SKM-1 treated with dmso at 0.1 percent for 144 hours (cell line): ENCODE measurements at regions not wholly inside any gene's neighbourhood (a gene's known extent, or its start where the extent isn't known, plus 50 kb on each side); places are given as distances from the start of the nearest gene placed in this dataset.
"Not testable (repeated sequence)": the region's sequence is repeated elsewhere in the genome, so short reads cannot be mapped to it uniquely, and the experiment has no call there.

Source experiments
- DNase-seq: peaks from one replicate; lab custom pipeline; 2025; ENCODE audit not compliant: unreplicated experiment; lab: John Stamatoyannopoulos, UW

DNA sequence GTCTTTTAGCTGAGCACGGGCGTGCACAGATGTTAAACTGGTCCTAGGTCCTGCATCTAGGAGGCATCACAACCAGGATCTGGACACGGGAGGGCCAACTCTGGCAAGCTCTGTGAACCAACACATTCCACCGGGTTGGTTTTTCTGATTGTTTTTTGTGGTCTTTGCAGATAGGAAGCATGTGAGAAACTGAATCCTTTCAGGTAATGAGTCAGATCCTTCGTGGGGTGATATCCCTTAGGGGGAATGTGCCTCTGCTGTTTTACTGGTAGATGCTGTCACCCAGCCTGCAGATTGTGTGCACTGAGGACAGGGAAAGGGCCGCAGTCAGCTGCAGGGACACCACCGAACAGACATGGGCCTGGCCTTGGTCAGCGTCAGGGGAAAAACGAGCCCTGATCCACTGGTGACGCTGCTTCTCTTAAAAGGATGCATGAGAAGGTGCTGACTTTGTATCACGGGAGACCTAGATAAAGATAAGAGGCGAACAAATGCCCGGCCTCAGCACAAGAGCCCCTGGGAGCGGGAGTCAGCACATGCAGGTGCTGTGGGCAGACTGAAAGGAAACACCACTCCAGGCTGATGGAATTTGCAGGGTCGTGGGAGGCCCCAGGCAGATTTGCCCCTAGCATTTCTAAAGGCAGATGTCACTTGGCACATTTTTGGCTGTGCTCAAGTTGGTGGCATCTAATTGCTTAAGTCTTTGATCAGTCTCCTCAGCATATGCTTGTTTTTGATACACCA is 51.1 kb downstream of the DOP1B start:
- no peak for DNase-seq

DNA sequence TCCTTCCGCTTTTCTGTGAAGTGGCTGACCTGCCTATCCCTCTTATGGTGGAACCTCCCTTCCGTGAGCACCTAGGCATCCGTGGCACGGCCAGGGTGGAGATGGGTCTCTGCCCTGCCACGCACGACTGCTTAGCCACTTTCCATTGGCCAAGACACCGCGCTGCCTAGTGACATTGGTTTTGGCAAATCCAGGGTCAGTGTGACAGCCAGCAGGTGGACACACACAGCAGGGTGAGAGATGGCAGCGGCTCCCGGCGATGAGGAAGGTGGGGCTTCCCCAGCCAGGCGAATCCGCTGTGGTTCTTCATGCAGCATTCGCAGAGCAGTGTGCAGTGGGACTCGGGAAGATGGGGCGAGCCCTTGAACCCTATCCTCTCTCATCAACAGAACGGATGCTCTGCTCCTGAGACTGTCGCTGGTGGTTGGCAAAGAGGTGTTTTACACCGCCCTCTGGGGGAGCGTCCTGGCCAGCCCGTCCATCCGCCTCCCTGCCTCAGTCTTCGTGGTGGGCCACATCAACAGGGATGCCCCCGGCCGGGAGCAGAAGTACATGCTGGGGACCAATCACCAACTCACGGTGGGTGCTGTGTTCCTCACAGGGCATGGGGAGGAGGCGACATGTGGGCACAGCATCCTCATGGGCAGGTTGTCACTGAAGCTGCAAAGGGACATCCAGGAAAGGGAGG is 51.8 kb downstream of the DOP1B start:
- DNase-seq, result no peak

DNA sequence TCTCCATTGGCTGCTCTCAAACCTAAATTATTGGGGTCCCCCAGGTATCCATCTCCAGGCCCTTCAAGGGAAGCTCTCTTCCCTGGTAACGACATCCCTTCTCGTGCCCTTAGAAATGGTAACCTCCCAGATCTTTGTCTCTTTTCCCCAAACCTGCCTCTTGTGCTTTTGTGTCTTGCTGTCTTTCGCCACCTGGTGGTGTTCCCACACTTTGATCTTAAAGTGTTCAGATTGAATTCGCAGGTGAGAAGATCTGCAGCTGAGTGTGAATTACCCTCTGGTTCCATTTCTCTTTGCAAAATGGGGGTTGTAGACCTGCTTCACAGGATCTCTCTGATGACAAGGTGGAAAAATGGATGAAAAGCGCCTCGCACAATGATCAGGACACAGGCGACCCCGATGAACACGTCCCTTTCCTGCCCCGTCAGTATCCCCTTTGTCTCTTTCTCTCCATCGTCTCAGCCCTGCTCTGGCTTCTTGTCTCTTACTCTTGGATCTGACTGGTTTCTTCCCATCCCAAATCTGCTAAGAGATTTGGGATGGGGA is 53.1 kb downstream of the DOP1B start:
- peak; percentile 24 for DNase-seq

DNA sequence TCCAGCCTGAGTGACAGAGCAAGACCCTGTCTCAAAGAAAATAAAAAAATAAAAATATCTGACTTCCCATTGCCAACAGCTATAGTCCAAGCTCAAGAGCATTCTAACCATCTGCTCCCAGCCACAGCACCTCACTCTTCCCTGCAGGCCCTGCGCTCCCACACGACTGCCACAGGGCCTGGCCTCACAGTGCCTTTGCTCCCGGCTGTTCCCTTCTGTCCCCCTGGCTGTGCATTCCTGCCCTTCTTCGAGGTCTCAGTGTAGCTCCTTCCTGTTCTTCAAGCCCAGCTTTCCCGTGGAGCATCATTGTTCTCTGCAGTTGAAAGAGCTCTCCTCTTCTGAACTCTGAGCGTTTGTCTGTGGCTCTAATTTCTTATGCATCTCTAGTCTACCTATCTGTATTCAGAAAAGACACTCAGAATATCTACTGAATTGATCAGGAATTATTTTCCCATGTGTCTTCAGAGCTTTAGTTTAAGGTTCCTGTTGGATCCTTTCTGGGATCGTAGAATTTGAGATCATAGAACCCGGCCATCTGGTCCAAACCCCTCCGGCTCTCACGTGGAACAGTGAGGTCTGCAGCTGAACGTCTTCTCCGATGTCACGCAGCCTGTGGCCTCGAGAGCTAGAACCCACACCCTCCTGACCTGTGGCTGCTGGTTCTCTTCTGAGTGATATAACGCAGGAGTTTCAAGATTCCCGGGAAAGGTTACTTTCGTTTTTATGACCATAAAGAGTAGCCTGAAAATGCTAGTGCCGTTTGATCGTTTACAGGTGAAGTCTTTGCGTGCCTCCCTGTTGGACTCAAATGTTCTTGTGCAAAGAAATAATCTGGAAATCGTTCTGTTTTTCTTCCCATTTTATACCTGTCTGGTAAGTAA is 54.4 kb downstream of the DOP1B start:
- DNase-seq, result no peak

DNA sequence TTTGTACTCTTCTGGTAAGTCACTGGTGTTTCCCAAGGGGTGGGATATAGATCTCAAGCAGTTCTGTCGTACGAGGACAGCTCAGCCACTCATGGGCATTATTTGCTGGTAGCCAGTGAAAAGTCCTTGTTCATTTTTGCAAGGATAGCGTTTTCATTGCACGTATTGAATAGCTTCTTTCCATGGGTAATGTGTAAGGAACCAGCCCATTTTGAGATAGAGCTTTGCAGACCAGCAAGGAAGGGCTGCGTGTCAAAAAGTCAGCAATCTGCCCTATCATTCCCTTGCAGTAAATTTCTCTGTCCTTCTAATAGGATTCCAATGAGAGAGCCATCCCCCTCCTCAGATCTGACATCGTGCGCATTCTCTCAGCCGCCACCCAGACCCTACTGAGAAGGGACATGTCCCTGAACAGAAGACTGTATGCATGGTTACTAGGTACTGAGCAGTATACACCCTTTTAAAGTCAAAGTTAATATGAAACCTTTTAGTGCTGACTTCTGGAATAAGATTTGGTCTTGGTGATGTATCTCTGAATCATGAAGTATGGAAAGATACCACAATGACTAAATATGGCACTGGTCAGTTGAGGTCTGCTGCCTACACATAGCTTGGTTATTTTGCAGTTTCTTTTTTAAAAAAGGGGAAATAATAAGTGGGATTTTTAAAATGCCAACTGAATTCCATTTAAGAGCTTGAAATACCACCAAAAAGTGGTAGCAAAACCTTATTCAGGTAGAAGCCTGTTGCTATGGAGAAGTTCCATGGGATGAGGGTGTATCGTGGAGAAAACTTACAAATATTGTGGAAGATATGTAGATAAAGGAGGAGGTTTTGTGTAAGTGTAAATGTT is 55.3 kb downstream of the DOP1B start:
- DNase-seq, result no peak

DNA sequence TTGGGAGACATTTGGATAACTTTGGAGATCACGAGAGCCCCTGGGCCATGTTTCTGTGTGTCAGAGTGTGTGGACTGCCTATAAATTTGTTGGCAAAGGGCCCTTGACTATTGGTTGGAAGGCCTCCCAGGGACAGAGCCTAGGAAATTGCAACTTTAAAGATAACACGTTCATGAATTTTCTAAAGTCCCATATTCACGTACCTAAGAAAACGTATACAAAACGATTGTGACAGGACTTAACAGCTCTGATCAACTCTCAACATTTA is 55.8 kb downstream of the DOP1B start:
- no peak for DNase-seq

DNA sequence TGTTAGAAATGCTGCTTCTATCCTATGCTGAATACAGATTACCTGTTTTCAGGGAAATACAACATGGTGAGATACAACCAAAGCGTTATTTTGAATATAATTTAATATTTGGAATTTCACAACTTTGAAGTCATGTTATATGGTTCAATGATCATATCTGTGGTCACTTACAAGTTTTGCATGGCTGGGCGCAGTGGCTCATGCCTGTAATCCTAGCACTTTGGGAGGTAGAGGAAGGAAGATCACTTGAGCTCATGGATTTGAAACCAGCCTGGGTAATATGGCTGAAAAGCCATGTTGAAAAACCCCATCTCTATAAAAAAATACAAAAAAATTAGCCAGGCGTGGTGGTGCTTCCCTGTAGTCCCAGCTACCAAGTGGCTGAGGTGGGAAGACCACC is 57.9 kb downstream of the DOP1B start:
- no peak for DNase-seq

DNA sequence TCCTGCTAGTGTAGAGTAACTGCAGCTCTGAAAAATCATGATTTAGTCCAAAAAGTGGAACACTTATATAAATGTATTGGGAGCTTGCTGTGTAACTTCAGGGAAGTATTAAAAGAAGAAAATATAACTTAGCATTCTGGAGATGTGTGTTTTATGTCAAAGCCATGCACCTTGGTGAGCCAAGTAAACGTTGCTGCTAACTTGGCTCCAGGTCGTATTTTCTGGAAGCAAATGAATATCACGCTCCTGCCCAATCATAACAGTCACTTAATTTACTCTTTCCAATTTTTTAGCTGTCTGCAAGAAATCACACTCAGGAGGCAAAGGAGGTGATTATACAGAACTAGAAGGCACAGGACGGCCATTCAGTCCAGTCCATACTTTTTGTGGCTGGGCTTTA is 61.1 kb downstream of the DOP1B start:
- DNase-seq, result no peak

DNA sequence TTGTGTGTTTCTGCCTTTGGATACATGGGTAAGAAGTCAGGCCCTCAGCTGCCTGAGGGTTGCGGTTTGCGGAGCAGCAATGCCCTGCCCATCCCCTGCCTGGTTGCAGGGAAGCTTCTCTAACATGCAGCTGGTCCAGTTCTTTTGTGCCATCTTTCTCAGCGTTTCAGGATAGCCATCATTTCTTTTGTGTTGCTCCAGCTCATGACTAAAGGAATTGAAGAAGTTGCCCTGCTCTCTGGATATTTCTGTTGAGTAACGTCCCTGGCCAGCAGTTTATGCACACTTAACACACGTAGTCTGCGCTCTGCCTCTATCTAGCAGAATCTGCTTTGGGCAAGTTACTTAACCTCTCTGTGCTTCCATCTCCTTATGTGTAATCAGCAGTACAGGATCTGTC is 62.1 kb downstream of the DOP1B start:
- DNase-seq, result no peak

DNA sequence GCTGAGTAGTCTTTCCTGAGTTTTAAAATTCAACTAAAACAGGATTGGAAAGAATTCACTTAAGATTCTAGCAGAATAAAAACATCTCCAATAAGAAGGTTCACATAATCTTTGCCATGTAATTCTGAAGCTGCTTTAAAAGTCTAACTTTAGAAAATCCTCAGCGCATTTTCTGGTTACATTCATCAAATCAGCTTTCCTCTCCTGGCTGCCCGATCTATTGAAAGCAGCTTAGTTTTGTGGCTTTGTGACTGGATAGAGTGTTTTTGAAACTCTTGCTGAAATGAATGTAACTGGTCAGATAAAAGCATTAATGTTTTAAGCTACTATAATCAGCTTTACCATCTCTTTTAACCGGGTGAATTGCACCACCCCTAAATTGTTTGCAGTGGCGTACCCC is 66.8 kb downstream of the DOP1B start:
- no peak for DNase-seq

DNA sequence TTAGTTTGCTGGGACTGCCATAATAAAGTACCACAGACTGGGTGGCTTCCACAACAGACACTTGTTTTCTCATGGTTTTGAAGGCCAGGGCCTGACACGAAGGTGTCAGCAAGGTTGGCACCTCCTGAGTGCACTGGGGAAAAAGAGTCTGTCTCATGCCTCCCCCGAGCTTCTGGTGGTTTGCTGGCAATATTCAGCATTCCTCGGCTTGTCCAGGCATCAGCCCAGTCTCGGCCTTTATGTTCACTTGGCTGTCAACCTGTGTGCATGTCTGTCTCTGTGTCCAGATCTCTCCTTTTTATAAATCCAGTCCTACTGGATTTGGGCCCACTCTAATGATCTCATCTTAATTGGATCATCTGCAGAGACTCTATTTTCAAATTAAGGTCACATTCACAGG is 72.6 kb downstream of the DOP1B start:
- DNase-seq, result no peak

DNA sequence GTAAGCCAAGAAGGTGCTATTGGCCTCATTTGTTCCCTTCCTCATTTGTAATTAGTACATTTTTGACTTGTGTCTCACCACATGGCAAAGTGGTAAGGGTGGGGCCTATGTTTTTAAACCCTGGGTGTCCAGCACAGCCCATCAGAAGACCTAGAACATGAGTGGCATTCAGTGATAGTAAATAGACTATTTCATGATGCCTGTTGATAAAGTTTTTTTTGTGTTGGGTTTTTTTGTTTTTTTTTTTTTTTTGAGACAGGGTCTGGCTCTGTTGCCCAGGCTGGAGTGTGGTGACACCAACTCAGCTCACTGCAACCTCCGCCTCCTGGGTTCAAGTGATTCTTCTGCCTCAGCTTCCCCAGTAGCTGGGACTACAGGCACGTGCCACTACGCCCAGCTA is 74.8 kb downstream of the DOP1B start:
- DNase-seq, result not testable (repeated sequence)

DNA sequence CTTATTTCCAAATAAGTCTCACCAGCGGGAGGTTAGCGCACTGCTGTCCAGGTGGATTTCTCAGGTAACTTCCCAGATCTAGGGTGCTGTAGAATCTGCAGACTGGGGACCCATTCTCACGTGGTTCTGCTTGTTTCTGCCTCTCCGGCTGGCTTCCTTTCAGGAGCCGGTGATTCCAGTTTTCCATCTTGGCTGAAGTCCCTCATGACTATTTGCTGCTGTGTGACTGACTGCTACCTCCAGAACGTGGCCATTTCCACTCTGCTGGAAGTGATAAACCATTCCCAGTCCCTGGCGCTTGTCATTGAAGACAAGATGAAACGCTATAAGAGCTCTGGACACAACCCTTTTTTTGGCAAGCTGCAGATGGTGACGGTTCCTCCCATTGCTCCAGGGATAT is 76.0 kb downstream of the DOP1B start:
- DNase-seq, result no peak

DNA sequence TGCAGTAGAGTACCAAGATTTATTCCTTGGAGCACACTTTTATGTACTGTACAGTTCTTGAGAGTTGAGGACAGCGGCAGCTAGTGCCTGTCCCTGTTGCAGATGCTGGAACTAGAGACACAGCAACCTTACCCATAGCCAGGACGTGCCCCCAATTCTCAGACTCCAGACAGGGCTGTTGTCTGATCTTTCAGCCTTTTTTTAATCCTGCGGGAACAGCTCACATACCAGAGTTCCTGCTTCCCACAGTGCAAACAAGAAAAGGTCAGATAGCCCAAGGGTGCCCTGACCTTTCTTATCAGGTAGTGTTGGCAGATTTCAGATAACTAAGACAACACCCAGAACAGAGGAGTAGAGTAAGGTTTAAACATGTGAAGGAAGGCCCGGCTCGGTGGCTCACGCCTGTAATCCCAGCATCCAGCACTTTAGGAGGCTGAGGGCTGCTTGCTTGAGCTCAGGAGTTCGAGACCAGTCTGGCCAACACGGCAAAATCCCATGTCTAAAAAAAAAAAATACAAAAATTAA is 78.5 kb downstream of the DOP1B start:
- DNase-seq, result no peak

DNA sequence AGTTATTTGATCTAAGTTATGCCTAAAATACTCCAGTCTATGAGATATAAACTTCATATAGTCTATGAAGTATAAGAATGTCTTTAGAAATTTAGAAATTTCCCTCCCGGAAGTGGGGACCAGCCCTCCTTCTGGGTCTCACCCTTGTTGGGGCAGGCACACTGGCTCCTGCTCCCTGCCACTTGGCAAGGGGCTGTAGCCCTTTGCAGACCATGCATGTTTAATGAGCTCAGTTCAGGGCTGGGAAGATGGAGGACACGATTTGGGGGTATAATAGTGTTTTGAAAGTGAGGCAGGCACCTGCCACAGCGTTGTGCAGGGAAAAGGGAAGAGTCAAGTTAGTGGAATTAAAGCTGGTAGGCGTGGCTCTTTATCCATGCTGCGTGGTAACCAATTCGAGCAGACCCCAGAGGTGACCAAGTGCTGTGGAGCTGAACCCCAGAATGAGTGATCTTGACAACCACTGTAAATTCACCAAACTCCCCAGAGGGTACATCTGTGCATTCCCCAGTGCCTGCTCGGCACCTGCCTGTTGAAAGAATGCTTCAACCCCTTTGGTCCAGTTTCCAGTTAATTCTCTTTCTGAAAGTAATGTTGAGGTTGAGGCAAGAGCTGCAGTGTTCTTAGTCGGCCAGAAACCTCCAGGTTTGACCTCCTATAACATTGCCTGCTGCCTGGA is 79.6 kb downstream of the DOP1B start:
- no peak for DNase-seq

DNA sequence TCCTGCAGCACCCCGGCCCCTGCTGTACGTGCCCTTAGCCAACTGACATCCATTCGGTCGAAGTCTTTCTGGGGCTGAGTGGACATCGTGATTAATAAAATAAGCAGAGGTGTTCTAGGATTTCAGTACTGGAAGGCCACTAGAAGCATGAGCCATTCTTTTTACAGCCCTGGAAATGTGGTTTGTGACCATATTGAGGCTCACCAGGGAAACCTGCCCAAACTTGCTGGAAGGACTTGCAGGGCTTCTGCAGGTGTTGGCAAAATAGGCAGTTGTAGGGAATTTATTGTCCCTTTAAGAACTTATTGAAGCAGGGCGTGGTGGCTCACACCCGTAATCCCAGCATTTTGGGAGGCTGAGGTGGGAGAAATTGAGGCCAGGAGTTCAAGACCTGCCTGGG is 80.8 kb downstream of the DOP1B start:
- DNase-seq, result no peak

DNA sequence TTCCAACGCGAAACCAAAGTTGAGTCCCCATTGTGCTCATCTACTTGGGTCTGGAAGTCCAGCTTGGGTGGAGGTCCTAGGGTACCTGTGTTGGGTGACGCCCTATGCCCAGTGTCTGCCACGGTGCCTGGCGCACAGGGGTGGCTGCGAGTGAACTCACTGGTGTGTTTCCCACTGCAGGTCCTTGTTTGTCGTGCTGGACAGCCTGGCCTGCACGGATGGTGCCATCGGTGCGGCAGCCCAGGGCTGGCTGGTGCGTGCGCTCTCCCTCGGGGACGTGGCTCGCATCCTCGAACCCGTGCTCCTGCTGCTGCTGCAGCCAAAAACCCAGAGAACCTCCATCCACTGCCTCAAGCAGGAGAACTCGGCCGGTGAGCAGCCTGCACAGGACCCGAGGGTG is 80.4 kb upstream of the MORC3 start:
- no peak for DNase-seq

DNA sequence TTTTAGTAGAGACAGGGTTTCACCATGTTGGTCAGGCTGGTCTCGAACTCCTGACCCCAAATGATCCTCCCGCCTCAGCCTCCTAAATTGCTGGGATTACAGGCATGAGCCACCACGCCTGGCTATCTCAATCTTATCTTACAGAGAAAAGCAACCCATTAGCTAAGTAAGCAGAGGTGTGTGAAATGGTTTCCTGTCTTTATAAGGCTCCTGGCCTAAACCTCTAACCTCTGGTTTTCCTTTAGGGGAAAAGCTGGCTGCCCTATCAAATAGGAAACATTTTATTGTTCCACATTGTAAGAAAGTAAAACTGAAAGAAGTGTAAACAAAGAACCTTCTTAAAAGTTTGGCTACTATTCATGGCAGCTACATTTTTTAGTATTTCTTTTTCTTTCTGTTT is 78.3 kb upstream of the MORC3 start:
- no peak for DNase-seq

DNA sequence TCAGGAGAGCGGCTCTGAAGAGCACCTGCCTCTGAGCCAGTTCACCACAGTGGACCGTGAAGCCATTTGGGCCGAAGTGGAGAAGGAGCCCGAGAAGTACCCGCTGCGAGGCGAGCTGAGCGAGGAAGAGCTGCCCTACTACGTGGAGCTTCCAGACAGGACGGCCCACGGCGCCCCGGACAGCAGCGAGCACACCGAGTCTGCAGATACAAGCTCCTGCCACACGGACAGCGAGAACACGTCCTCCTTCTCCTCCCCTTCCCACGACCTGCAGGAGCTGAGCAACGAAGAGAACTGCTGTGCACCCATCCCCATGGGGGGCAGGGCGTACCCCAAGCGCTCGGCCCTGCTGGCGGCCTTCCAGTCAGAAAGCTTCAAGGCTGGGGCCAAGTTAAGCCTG is 74.9 kb upstream of the MORC3 start:
- no peak for DNase-seq

DNA sequence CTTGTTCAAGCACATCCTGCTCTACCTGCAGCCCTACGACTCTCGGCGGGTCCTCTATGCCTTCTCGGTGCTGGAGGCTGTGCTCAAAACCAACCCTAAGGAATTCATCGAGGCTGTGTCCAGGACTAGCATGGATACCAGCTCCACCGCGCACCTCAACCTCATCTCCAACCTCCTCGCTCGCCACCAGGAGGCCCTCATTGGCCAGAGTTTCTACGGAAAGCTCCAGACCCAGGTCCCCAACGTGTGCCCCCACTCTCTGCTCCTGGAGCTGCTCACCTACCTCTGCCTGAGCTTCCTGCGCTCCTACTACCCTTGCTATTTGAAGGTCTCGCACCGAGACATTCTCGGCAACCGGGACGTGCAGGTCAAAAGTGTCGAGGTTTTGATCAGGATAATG is 74.3 kb upstream of the MORC3 start:
- no peak for DNase-seq
